Activated CD4-positive, alpha-beta memory T cell treated with anti-CD3 and anti-CD28 coated beads, Interleukin-2, amount 10 ng/mL, durations not matched to agents 7 days and 5 days (primary cell): ENCODE measurements at regions not wholly inside any gene's neighbourhood (a gene's known extent, or its start where the extent isn't known, plus 50 kb on each side); places are given as distances from the start of the nearest gene placed in this dataset.

Experiments used
- CTCF ChIA-PET: fragments of 350-600 bp; sonication (Branson Sonifier 250); formaldehyde crosslinking; loops from one replicate; lab custom pipeline; 2021; ENCODE audit warnings: antibody characterized with exemption, inconsistent platforms; lab: Charles Lee
- POLR2A ChIA-PET: fragments of 350-600 bp; sonication (Branson Sonifier 250); formaldehyde crosslinking; loops from one replicate; lab custom pipeline; 2021; ENCODE audit warnings: antibody characterized with exemption; lab: Charles Lee
- DNase-seq: peaks from one replicate; pipeline ENCODE4 v3.0.0-alpha.2; 2020
- H3K27ac Mint-ChIP-seq: one replicate; pipeline ENCODE4 v1.8.0; 2021; ENCODE audit warnings: mild to moderate bottlenecking, mixed read lengths
- H3K27me3 Mint-ChIP-seq: one replicate; pipeline ENCODE4 v1.8.0; 2021; ENCODE audit warnings: mixed read lengths
- H3K36me3 Mint-ChIP-seq: one replicate; pipeline ENCODE4 v1.8.0; 2021; ENCODE audit warnings: low read depth, mixed read lengths
- H3K4me1 Mint-ChIP-seq: one replicate; pipeline ENCODE4 v1.8.0; 2021; ENCODE audit warnings: mixed read lengths
- H3K4me3 Mint-ChIP-seq: one replicate; pipeline ENCODE4 v1.8.0; 2021; ENCODE audit warnings: mild to moderate bottlenecking, mixed read lengths
- H3K9me3 Mint-ChIP-seq: one replicate; pipeline ENCODE4 v1.8.0; 2021; ENCODE audit warnings: mixed read lengths

- Mint-ChIP-seq H3K4me1 (no peaks in the 10 kb centered on the region), H3K27me3 (no peaks in the 10 kb centered on the region), H3K9me3 (no peaks in the 10 kb centered on the region), H3K27ac (no peak overlapping the region), H3K36me3 (no peaks in the 10 kb centered on the region), H3K4me3 (no peak overlapping the region)
- DNase-seq, result no peak
- CTCF ChIA-PET, result no interaction called here
- POLR2A ChIA-PET, result no interaction called here
Observed at GRCh38 chr18:78908462-78909260, 71.0 kb upstream of the SALL3 start.

DNA sequence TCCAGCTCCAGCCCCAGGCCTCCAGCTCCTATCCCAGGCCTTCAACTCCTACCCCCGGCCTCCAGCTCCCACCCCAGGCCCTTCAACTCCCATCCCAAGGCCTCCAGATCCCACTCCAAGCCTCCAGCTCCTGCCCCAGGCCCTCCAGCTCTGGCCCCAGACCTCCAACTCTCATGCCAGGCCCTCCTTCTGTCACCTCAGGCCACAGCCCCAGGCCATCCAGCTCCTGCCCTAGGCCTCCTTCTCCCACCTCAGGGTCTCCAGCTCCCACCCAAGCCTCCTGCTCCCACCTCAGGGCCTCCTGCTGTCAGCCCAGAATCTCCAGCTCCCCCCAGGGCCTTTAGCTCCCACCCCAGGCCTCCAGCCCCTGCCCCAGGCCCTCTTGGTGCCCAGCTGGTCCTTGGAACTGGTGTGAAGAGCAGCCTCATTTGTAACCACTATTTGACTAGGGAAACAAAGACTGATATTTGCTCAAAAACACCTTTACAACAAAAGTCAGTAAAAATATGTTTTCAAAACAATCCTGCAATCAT is 67.8 kb upstream of the SALL3 start:
- peak; percentile 4 for DNase-seq
- Mint-ChIP-seq H3K4me3 (no peak overlapping the region), H3K4me1 (no peaks in the 10 kb centered on the region), H3K27me3 (no peaks in the 10 kb centered on the region), H3K27ac (no peak overlapping the region), H3K9me3 (no peaks in the 10 kb centered on the region), H3K36me3 (no peaks in the 10 kb centered on the region)
- CTCF ChIA-PET, result no interaction called here
- POLR2A ChIA-PET, result no interaction called here

DNA sequence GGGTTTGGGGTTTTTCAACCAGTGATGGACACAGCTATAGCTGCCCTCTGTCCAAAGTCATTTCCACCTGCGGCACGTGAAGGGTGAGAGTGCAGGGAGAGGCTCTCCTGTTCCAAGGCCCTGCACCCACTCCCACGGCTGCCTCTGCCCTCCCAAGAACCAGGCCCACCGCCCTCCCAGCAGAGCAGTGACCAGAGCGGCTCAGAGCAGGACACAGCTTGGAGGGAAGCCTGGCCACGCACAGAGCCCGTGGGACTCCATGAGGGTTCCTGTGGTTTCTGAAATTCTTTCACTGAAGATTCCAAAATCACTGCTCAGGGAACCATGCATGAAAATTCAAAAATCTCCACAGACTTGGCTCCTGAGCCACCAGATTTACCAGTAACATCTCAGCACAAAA is 67.3 kb upstream of the SALL3 start:
- CTCF ChIA-PET, result no interaction called here

DNA sequence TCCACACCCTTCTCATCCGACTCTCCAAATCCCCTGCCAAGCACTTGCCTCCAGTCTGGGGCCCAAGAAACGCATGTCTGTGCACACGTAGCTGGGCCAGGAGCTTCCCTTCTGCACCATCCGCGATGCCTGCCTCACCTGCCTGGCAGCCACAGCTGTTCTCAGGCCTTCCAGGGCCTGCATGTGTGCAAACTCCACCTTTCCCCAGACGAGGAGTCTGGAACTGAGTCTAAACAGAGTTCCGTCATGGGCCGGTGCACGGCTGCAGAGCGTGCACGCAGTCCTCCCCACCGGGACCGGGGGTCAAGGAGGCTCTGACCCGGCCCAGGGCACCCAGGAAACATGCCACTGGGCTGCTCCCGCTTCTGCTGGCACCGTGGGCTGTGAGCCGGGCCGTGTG is 66.8 kb upstream of the SALL3 start:
- Mint-ChIP-seq H3K4me3 (no peak overlapping the region), H3K4me1 (no peaks in the 10 kb centered on the region), H3K27ac (no peak overlapping the region), H3K27me3 (no peaks in the 10 kb centered on the region), H3K36me3 (no peaks in the 10 kb centered on the region), H3K9me3 (peaks cover under 1% of the 10 kb centered on the region)
- POLR2A ChIA-PET, result no interaction called here
- CTCF ChIA-PET, result no interaction called here
- peak; percentile 8 for DNase-seq

More for the DNA sequence above, 67.3 kb upstream of the SALL3 start:
- Mint-ChIP-seq H3K27ac (no peak overlapping the region), H3K4me3 (no peak overlapping the region), H3K27me3 (no peaks in the 10 kb centered on the region), H3K36me3 (no peaks in the 10 kb centered on the region), H3K9me3 (no peaks in the 10 kb centered on the region), H3K4me1 (no peaks in the 10 kb centered on the region)
- peak; percentile 4 for DNase-seq
- POLR2A ChIA-PET, result no interaction called here

- Mint-ChIP-seq H3K36me3 (no peaks in the 10 kb centered on the region), H3K4me1 (no peaks in the 10 kb centered on the region), H3K27ac (no peak overlapping the region), H3K27me3 (no peaks in the 10 kb centered on the region), H3K9me3 (peaks cover 3% of the 10 kb centered on the region), H3K4me3 (no peak overlapping the region)
- ChIA-PET CTCF (no interaction called here), POLR2A (no interaction called here)
- peak; percentile 5 for DNase-seq
Observed at GRCh38 chr18:78913395-78913794, 66.2 kb upstream of the SALL3 start.

- ChIA-PET CTCF (no interaction called here), POLR2A (no interaction called here)
- peak; percentile 8 for DNase-seq
- Mint-ChIP-seq H3K27ac (no peak overlapping the region), H3K4me1 (no peaks in the 10 kb centered on the region), H3K4me3 (no peak overlapping the region), H3K27me3 (no peaks in the 10 kb centered on the region), H3K9me3 (peaks cover 3% of the 10 kb centered on the region), H3K36me3 (no peaks in the 10 kb centered on the region)
Observed at GRCh38 chr18:78913830-78914231, 65.8 kb upstream of the SALL3 start.

- no peak overlapping the region for H3K27ac Mint-ChIP-seq
Observed at GRCh38 chr18:78914249-78914935, 65.2 kb upstream of the SALL3 start.

GRCh38 chr18:78915446-78916008 is 64.1 kb upstream of the SALL3 start:
- no peak for DNase-seq
- Mint-ChIP-seq H3K27me3 (no peaks in the 10 kb centered on the region), H3K4me1 (no peaks in the 10 kb centered on the region), H3K27ac (no peak overlapping the region), H3K36me3 (no peaks in the 10 kb centered on the region), H3K4me3 (no peak overlapping the region), H3K9me3 (peaks cover 3% of the 10 kb centered on the region)
- ChIA-PET POLR2A (no interaction called here), CTCF (no interaction called here)

More at GRCh38 chr18:78914249-78914935, 65.2 kb upstream of the SALL3 start:
- DNase-seq, result no peak
- ChIA-PET CTCF (no interaction called here), POLR2A (no interaction called here)
- no peaks in the 10 kb centered on the region for H3K27me3 Mint-ChIP-seq
- no peak overlapping the region for H3K4me3 Mint-ChIP-seq
- H3K9me3 Mint-ChIP-seq, result peaks cover 3% of the 10 kb centered on the region
- H3K36me3 Mint-ChIP-seq, result no peaks in the 10 kb centered on the region
- no peaks in the 10 kb centered on the region for H3K4me1 Mint-ChIP-seq

- Mint-ChIP-seq H3K27me3 (no peaks in the 10 kb centered on the region), H3K9me3 (peaks cover 3% of the 10 kb centered on the region), H3K4me1 (no peaks in the 10 kb centered on the region), H3K36me3 (no peaks in the 10 kb centered on the region), H3K27ac (no peak overlapping the region), H3K4me3 (no peak overlapping the region)
- DNase-seq, result no peak
- POLR2A ChIA-PET, result no interaction called here
- CTCF ChIA-PET, result no interaction called here
Observed at GRCh38 chr18:78918707-78919106, 60.9 kb upstream of the SALL3 start.

DNA sequence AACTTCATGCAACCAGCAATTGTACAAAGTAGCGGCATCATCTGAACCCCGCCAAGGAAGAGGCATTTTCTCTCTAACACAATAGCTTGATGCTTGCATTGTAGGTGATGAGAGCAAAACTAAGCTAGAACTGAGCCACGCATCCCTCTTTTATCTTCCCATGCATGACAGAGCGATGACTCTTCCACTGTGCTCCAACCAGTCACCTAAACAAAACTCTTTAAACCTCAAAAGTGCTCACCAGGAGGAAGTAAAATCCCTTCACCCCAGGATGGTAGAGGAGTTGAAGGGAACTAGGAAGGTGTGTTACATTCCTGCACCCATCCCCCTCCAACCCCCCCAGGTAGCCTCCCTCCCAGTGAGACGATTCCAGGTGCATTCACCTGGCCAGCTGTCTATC is 59.7 kb upstream of the SALL3 start:
- Mint-ChIP-seq H3K4me3 (no peak overlapping the region), H3K27me3 (no peaks in the 10 kb centered on the region), H3K9me3 (peaks cover 3% of the 10 kb centered on the region), H3K27ac (no peak overlapping the region), H3K36me3 (no peaks in the 10 kb centered on the region), H3K4me1 (no peaks in the 10 kb centered on the region)
- DNase-seq, result no peak
- ChIA-PET POLR2A (no interaction called here), CTCF (no interaction called here)

DNA sequence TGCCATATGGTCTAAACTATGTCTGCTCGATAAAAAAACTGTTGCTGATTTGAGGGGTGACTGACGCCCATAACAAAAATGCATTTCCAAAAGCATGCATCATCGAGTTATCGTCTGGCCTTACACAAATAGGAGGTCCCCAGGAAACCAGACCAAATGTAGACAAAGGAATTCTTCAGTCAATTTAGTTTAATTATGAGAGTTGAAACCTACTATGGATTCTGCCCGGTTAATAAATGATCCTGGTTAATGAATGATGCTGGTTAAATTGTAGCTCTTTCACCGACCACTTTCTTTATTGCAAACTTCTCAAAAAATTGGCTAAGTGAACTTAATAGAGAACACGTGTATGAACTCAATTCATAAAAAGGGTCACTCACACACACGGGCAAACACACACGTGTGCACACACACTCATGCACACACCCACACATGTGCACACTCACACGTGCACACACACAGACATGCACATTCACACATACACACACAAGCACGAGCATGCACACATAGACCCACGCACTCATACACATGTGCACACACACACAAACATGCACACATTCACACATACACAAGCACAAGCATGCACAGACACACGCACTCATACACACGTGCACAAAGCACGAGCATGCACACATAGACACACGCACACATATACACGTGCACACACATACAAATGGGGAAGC is 59.0 kb upstream of the SALL3 start:
- POLR2A ChIA-PET, result no interaction called here
- H3K36me3 Mint-ChIP-seq, result no peaks in the 10 kb centered on the region
- H3K27me3 Mint-ChIP-seq, result no peaks in the 10 kb centered on the region
- H3K9me3 Mint-ChIP-seq, result peaks cover 3% of the 10 kb centered on the region
- no peak overlapping the region for H3K4me3 Mint-ChIP-seq
- no peak for DNase-seq
- H3K4me1 Mint-ChIP-seq, result no peaks in the 10 kb centered on the region
- H3K27ac Mint-ChIP-seq, result no peak overlapping the region
- CTCF ChIA-PET, result no interaction called here

GRCh38 chr18:78922856-78923255 is 56.8 kb upstream of the SALL3 start:
- CTCF ChIA-PET, result no interaction called here
- H3K36me3 Mint-ChIP-seq, result no peaks in the 10 kb centered on the region
- no peak for DNase-seq
- H3K4me1 Mint-ChIP-seq, result no peaks in the 10 kb centered on the region
- peaks cover 2% of the 10 kb centered on the region for H3K9me3 Mint-ChIP-seq
- POLR2A ChIA-PET, result no interaction called here
- H3K27ac Mint-ChIP-seq, result no peak overlapping the region
- H3K27me3 Mint-ChIP-seq, result no peaks in the 10 kb centered on the region
- no peak overlapping the region for H3K4me3 Mint-ChIP-seq

DNA sequence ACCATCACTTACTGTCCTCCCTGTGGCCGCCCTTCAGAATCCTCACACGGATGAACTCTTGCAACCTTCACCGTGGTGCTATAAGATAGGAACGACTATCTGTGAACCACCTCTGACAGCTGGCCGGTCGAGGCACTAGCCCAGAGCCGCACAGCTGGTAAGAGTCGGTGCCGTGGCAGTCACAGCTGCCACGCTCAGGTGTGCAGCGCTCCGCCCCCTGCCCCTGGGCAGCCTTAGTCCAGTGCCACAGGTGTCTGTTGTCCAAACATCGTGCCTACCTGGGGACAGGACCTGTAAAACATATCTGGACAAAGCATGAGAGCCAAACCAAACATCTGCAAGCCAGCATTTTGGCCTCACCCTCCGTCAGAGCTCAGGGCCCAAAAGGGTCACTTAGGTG is 55.3 kb upstream of the SALL3 start:
- Mint-ChIP-seq H3K4me3 (no peak overlapping the region), H3K4me1 (no peaks in the 10 kb centered on the region), H3K27me3 (no peaks in the 10 kb centered on the region), H3K27ac (no peak overlapping the region), H3K9me3 (no peaks in the 10 kb centered on the region), H3K36me3 (no peaks in the 10 kb centered on the region)
- no peak for DNase-seq
- ChIA-PET POLR2A (no interaction called here), CTCF (no interaction called here)
